Endodermal cell (in vitro differentiated cells): ENCODE measurements at regions not wholly inside any gene's neighbourhood (a gene's known extent, or its start where the extent isn't known, plus 50 kb on each side); places are given as distances from the start of the nearest gene placed in this dataset.
A peak's percentile ranks its signal among the peaks of the same experiment; 100 is the strongest.

Source experiments
- DNase-seq: peaks from one replicate; pipeline ENCODE4 v3.0.0-alpha.2; 2017
- H3K27ac ChIP-seq: 2 replicates; pipeline ENCODE4 v1.5.1; 2013; ENCODE audit warnings: mild to moderate bottlenecking, low read depth, low read length, moderate library complexity
- H3K27me3 ChIP-seq: 2 replicates; pipeline ENCODE4 v1.6.1; 2013; ENCODE audit warnings: mild to moderate bottlenecking, low read length, moderate library complexity; ENCODE audit not compliant: insufficient read depth, control insufficient read depth, poor library complexity, severe bottlenecking
- H3K36me3 ChIP-seq: 2 replicates; pipeline ENCODE4 v1.7.0; 2013; ENCODE audit warnings: mild to moderate bottlenecking, low read length, moderate library complexity; ENCODE audit not compliant: control insufficient read depth, insufficient read depth
- H3K4me1 ChIP-seq: one replicate; pipeline ENCODE4 v1.7.0; 2013; ENCODE audit warnings: low read length; ENCODE audit not compliant: control insufficient read depth, insufficient read depth
- H3K4me3 ChIP-seq: 2 replicates; pipeline ENCODE4 v1.5.1; 2013; ENCODE audit warnings: mild to moderate bottlenecking, low read length, moderate library complexity
- H3K9ac ChIP-seq: 2 replicates; pipeline ENCODE4 v1.6.1; 2013; ENCODE audit warnings: mild to moderate bottlenecking, low read length, moderate library complexity; ENCODE audit not compliant: poor library complexity, severe bottlenecking; ENCODE audit errors: extremely low read depth
- H3K9me3 ChIP-seq: 2 replicates; pipeline ENCODE4 v1.6.1; 2013; ENCODE audit warnings: mild to moderate bottlenecking, low read length, moderate library complexity; ENCODE audit not compliant: control insufficient read depth
- H3K27ac Mint-ChIP-seq: 2 replicates; pipeline ENCODE4 v1.8.0; 2020; ENCODE audit warnings: mixed read lengths
- H3K27me3 Mint-ChIP-seq: 2 replicates; pipeline ENCODE4 v1.8.0; 2021; ENCODE audit warnings: mild to moderate bottlenecking, mixed read lengths; ENCODE audit not compliant: insufficient read depth
- H3K36me3 Mint-ChIP-seq: 2 replicates; pipeline ENCODE4 v1.8.0; 2020; ENCODE audit warnings: low read depth, mixed read lengths
- H3K4me1 Mint-ChIP-seq: 2 replicates; pipeline ENCODE4 v1.8.0; 2020; ENCODE audit warnings: mixed read lengths
- H3K4me3 Mint-ChIP-seq: 2 replicates; pipeline ENCODE4 v1.8.0; 2020; ENCODE audit warnings: mild to moderate bottlenecking, moderate library complexity, mixed read lengths
- H3K9me3 Mint-ChIP-seq: 2 replicates; pipeline ENCODE4 v1.8.0; 2020; ENCODE audit warnings: mild to moderate bottlenecking, mixed read lengths
- CTCF ChIP-seq: fragments of 200-600 bp; sonication (generic); conservative IDR thresholded peaks from 2 replicates; pipeline ENCODE4 v1.5.0; 2021; ENCODE audit warnings: antibody characterized with exemption, mild to moderate bottlenecking
- WGBS, 2 experiments: methylation state at CpG; one replicate each; pipeline versions ENCODE4 v1.1.5 to v1.1.7; 2013; ENCODE audit warnings: missing lambda C conversion rate in 2 of 2, mixed read lengths in 1 of 2; ENCODE audit not compliant: insufficient coverage in 1 of 2, insufficient read length in 1 of 2; 5-methylcytosine and 5-hydroxymethylcytosine counted together

GRCh38 chr13:54758795-54759194 is 1730.2 kb downstream of the OLFM4 start:
- Mint-ChIP-seq H3K27ac (no peak overlapping the region), H3K9me3 (no peaks in the 10 kb centered on the region), H3K27me3 (no peaks in the 10 kb centered on the region), H3K4me1 (no peaks in the 10 kb centered on the region), H3K4me3 (no peak overlapping the region), H3K36me3 (no peaks in the 10 kb centered on the region)
- Histone ChIP-seq H3K9me3 (no peaks in the 10 kb centered on the region), H3K9ac (no peak overlapping the region), H3K36me3 (no peaks in the 10 kb centered on the region), H3K27me3 (no peaks in the 10 kb centered on the region), H3K4me1 (no peaks in the 10 kb centered on the region), H3K4me3 (no peak overlapping the region), H3K27ac (no peak overlapping the region)
- peak; percentile 37 for TF ChIP-seq CTCF
- DNase-seq, result no peak

GRCh38 chr13:54768214-54768613 is 1739.6 kb downstream of the OLFM4 start:
- no peaks in the 10 kb centered on the region for H3K4me1 Mint-ChIP-seq
- H3K9ac ChIP-seq, result no peak overlapping the region
- no peaks in the 10 kb centered on the region for H3K27me3 Mint-ChIP-seq
- no peak overlapping the region for H3K4me3 ChIP-seq
- no peaks in the 10 kb centered on the region for H3K36me3 ChIP-seq
- no peak overlapping the region for H3K27ac Mint-ChIP-seq
- H3K27me3 ChIP-seq, result no peaks in the 10 kb centered on the region
- no peak overlapping the region for H3K27ac ChIP-seq
- 91 to 100% methylated on average over 1 of the region's 2 CpGs for WGBS, 2 experiments
- H3K4me1 ChIP-seq, result no peaks in the 10 kb centered on the region
- H3K36me3 Mint-ChIP-seq, result no peaks in the 10 kb centered on the region
- H3K9me3 ChIP-seq, result no peaks in the 10 kb centered on the region
- no peak overlapping the region for H3K4me3 Mint-ChIP-seq
- peaks cover 5% of the 10 kb centered on the region for H3K9me3 Mint-ChIP-seq
- DNase-seq, result no peak
- no peak for TF ChIP-seq CTCF

GRCh38 chr13:54775501-54776191 is 1747.0 kb downstream of the OLFM4 start:
- no peak overlapping the region for H3K27ac Mint-ChIP-seq
- Histone ChIP-seq H3K4me3 (no peak overlapping the region), H3K4me1 (no peaks in the 10 kb centered on the region), H3K27me3 (no peaks in the 10 kb centered on the region), H3K36me3 (no peaks in the 10 kb centered on the region), H3K9ac (no peak overlapping the region), H3K9me3 (peaks cover 12% of the 10 kb centered on the region), H3K27ac (no peak overlapping the region)
- 90 to 93% methylated on average over 2 to 13 of the region's 13 CpGs for WGBS, 2 experiments
- H3K27me3 Mint-ChIP-seq, result no peaks in the 10 kb centered on the region
- no peak overlapping the region for H3K4me3 Mint-ChIP-seq
- H3K9me3 Mint-ChIP-seq, result peaks cover 18% of the 10 kb centered on the region
- TF ChIP-seq CTCF, result no peak
- no peak for DNase-seq
- peaks cover 10% of the 10 kb centered on the region for H3K36me3 Mint-ChIP-seq
- no peaks in the 10 kb centered on the region for H3K4me1 Mint-ChIP-seq
